ENCODE measurements at regions not wholly inside any gene's neighbourhood (a gene's known extent, or its start where the extent isn't known, plus 50 kb on each side); places are given as distances from the start of the nearest gene placed in this dataset.

GRCh38 chr3:118734664-118735063 is 300.0 kb downstream of the IGSF11 start:
- TF ChIP-seq CTCF (conservative IDR thresholded peaks at IDR 0.05; ENCODE audit: low read depth, low read length) (no peak), EZH2 (IDR thresholded peaks at IDR 0.05; ENCODE audit: low read length, unreplicated experiment) (no peak)

All from PC-3 (cell line).